IMR-90 (cell line): ENCODE measurements at regions not wholly inside any gene's neighbourhood (a gene's known extent, or its start where the extent isn't known, plus 50 kb on each side); places are given as distances from the start of the nearest gene placed in this dataset.

ENCODE experiments used
- ATAC-seq: fragments of 200-7000 bp; cut with Tn5 transposase; 2 replicates; pipeline ENCODE4 v1.9.1; 2020; ENCODE audit warnings: low read depth, mild to moderate bottlenecking, moderate library complexity
- BruUV-seq: library from RNA; stranded (reverse); fragments of 400-500 nt; replicated peaks from 2 replicates; lab custom pipeline; 2021; lab: Mats Ljungman, UMichigan
- CTCF ChIA-PET: fragments of 300-600 bp; formaldehyde crosslinking; extraction: SDS; loops from one replicate; lab custom pipeline; 2021; ENCODE audit warnings: antibody characterized with exemption; lab: Yijun Ruan, JAX
- POLR2A ChIA-PET: fragments of 300-600 bp; sonication (Branson Sonifier 250); formaldehyde crosslinking; loops from one replicate; lab custom pipeline; 2022; ENCODE audit warnings: antibody characterized with exemption; ENCODE audit not compliant: unreplicated experiment; lab: Charles Lee
- DNase-seq: peaks from one replicate; pipeline ENCODE4 v3.0.0; 2013
- H2AFZ ChIP-seq: replicated peaks from 2 replicates; pipeline ENCODE3; 2013; ENCODE audit warnings: low read length, mild to moderate bottlenecking; ENCODE audit not compliant: poor library complexity
- H2AK5ac ChIP-seq: 2 replicates; pipeline ENCODE4 v1.6.1; 2013; ENCODE audit warnings: low read depth, low read length, inconsistent platforms
- H2AK9ac ChIP-seq: replicated peaks from 2 replicates; pipeline ENCODE3; 2013; ENCODE audit warnings: mild to moderate bottlenecking, low read depth, low read length, moderate library complexity; ENCODE audit not compliant: poor library complexity
- H2BK120ac ChIP-seq: 2 replicates; pipeline ENCODE4 v1.6.1; 2013; ENCODE audit warnings: low read depth, low read length, inconsistent platforms
- H2BK15ac ChIP-seq: 3 replicates; pipeline ENCODE4 v1.6.1; 2013; ENCODE audit warnings: low read depth, low read length, inconsistent platforms
- H2BK20ac ChIP-seq: 2 replicates; pipeline ENCODE4 v1.6.1; 2013; ENCODE audit warnings: low read depth, mild to moderate bottlenecking, inconsistent platforms, low read length, moderate library complexity
- H2BK5ac ChIP-seq: 2 replicates; pipeline ENCODE4 v1.6.1; 2013; ENCODE audit warnings: mild to moderate bottlenecking, low read depth, low read length, inconsistent platforms; ENCODE audit not compliant: poor library complexity, severe bottlenecking
- H3K14ac ChIP-seq: replicated peaks from 2 replicates; pipeline ENCODE4 v1.6.1; 2013; ENCODE audit warnings: low read depth, low read length, inconsistent platforms
- H3K18ac ChIP-seq: 2 replicates; pipeline ENCODE4 v1.6.1; 2013; ENCODE audit warnings: low read depth, low read length, control low read depth
- H3K23ac ChIP-seq: 2 replicates; pipeline ENCODE4 v1.6.1; 2013; ENCODE audit warnings: low read depth, low read length, inconsistent platforms
- H3K27ac ChIP-seq: 2 replicates; pipeline ENCODE4 v1.5.1; 2013; ENCODE audit warnings: mild to moderate bottlenecking, control low read depth, low read length; ENCODE audit not compliant: insufficient read depth
- H3K27me3 ChIP-seq: 2 replicates; pipeline ENCODE4 v1.6.1; 2013; ENCODE audit warnings: low read length; ENCODE audit not compliant: control insufficient read depth, insufficient read depth
- H3K36me3 ChIP-seq: 2 replicates; pipeline ENCODE4 v1.6.1; 2013; ENCODE audit warnings: low read length, mixed read lengths; ENCODE audit not compliant: control insufficient read depth, insufficient read depth
- H3K4ac ChIP-seq: 2 replicates; pipeline ENCODE4 v1.6.1; 2013; ENCODE audit warnings: low read depth, low read length, inconsistent platforms
- H3K4me1 ChIP-seq: 2 replicates; pipeline ENCODE4 v1.6.1; 2013; ENCODE audit warnings: low read length, mixed read lengths; ENCODE audit not compliant: control insufficient read depth, insufficient read depth
- H3K4me2 ChIP-seq: 2 replicates; pipeline ENCODE4 v1.6.1; 2013; ENCODE audit warnings: low read depth, mild to moderate bottlenecking, control low read depth, low read length, moderate library complexity
- H3K4me3 ChIP-seq: 2 replicates; pipeline ENCODE4 v1.5.1; 2013; ENCODE audit warnings: low read depth, mild to moderate bottlenecking, control low read depth, low read length, moderate library complexity; ENCODE audit not compliant: insufficient read depth
- H3K56ac ChIP-seq: 2 replicates; pipeline ENCODE4 v1.6.1; 2013; ENCODE audit warnings: low read length, inconsistent platforms; ENCODE audit not compliant: insufficient read depth; ENCODE audit errors: extremely low read depth
- H3K79me1 ChIP-seq, 2 experiments: 2 replicates each; pipeline ENCODE4 v1.6.1; 2013; ENCODE audit warnings: low read length in 2 of 2, inconsistent platforms in 1 of 2, low read depth in 1 of 2
- H3K9ac ChIP-seq: 2 replicates; pipeline ENCODE4 v1.6.1; 2013; ENCODE audit warnings: low read depth, low read length, control low read depth
- H3K9me1 ChIP-seq: 2 replicates; pipeline ENCODE4 v1.6.1; 2013; ENCODE audit warnings: low read length, inconsistent platforms; ENCODE audit not compliant: insufficient read depth
- H3K9me3 ChIP-seq: 2 replicates; pipeline ENCODE4 v1.6.1; 2013; ENCODE audit warnings: low read length; ENCODE audit not compliant: control insufficient read depth, insufficient read depth
- H4K20me1 ChIP-seq: 2 replicates; pipeline ENCODE4 v1.6.1; 2013; ENCODE audit warnings: low read length, inconsistent platforms; ENCODE audit not compliant: insufficient read depth
- H4K5ac ChIP-seq: 2 replicates; pipeline ENCODE4 v1.6.1; 2013; ENCODE audit warnings: mild to moderate bottlenecking, low read depth, low read length, control low read depth
- H4K8ac ChIP-seq, 2 experiments: 2 replicates each; pipeline ENCODE4 v1.6.1; 2013; ENCODE audit warnings: low read depth in 2 of 2, low read length in 2 of 2, control low read depth in 1 of 2, inconsistent platforms in 1 of 2
- H4K91ac ChIP-seq: 2 replicates; pipeline ENCODE4 v1.6.1; 2013; ENCODE audit warnings: low read depth, low read length, inconsistent platforms; ENCODE audit not compliant: insufficient read depth
- BHLHE40 ChIP-seq: fragments of 150-350 bp; IDR thresholded peaks from 2 replicates; pipeline ENCODE4 v1.6.1; 2016; ENCODE audit warnings: mild to moderate bottlenecking, low read depth, low read length
- CEBPB ChIP-seq: IDR thresholded peaks from 2 replicates; pipeline ENCODE4 v1.6.1; 2012; ENCODE audit warnings: low read depth, low read length, improper control_type of control experiment
- CHD1 ChIP-seq: IDR thresholded peaks from 2 replicates; pipeline ENCODE4 v1.6.1; 2012; ENCODE audit warnings: low read depth, low read length, improper control_type of control experiment
- CTCF ChIP-seq: conservative IDR thresholded peaks from 2 replicates; pipeline ENCODE4 v1.5.1; 2012; ENCODE audit warnings: mild to moderate bottlenecking, low read depth, low read length, improper control_type of control experiment
- ELK1 ChIP-seq: fragments of 150-350 bp; IDR thresholded peaks from 2 replicates; pipeline ENCODE4 v1.6.1; 2016; ENCODE audit warnings: low read depth, mild to moderate bottlenecking, low read length, moderate library complexity, borderline replicate concordance
- FOS ChIP-seq: fragments of 150-350 bp; IDR thresholded peaks from 2 replicates; pipeline ENCODE4 v1.6.1; 2016; ENCODE audit warnings: low read depth, low read length
- MAFK ChIP-seq: IDR thresholded peaks from 2 replicates; pipeline ENCODE4 v1.6.1; 2012; ENCODE audit warnings: low read depth, low read length, improper control_type of control experiment
- MAZ ChIP-seq: IDR thresholded peaks from 2 replicates; pipeline ENCODE4 v1.6.1; 2012; ENCODE audit warnings: low read depth, mild to moderate bottlenecking, low read length, improper control_type of control experiment, moderate library complexity, borderline replicate concordance
- MXI1 ChIP-seq: IDR thresholded peaks from 2 replicates; pipeline ENCODE4 v1.6.1; 2012; ENCODE audit warnings: low read depth, mild to moderate bottlenecking, low read length, moderate library complexity, borderline replicate concordance
- NFE2L2 ChIP-seq: fragments of 150-350 bp; IDR thresholded peaks from 2 replicates; pipeline ENCODE4 v1.6.1; 2016; ENCODE audit warnings: low read depth, mild to moderate bottlenecking, low read length
- POLR2A ChIP-seq: IDR thresholded peaks from 2 replicates; pipeline ENCODE4 v1.6.1; 2012; ENCODE audit warnings: mild to moderate bottlenecking, low read depth, low read length
- RAD21 ChIP-seq: IDR thresholded peaks from 2 replicates; pipeline ENCODE4 v1.6.1; 2012; ENCODE audit warnings: low read length, improper control_type of control experiment
- RCOR1 ChIP-seq: IDR thresholded peaks from 2 replicates; pipeline ENCODE4 v1.6.1; 2012; ENCODE audit warnings: mild to moderate bottlenecking, low read length, improper control_type of control experiment; ENCODE audit not compliant: insufficient replicate concordance
- RFX5 ChIP-seq: IDR thresholded peaks from 2 replicates; pipeline ENCODE4 v1.8.0; 2012; ENCODE audit warnings: low read depth, mild to moderate bottlenecking, low read length, moderate library complexity
- SMC3 ChIP-seq: fragments of 150-350 bp; IDR thresholded peaks from 2 replicates; pipeline ENCODE4 v1.6.1; 2016; ENCODE audit warnings: low read depth, mild to moderate bottlenecking, antibody characterized with exemption, low read length, moderate library complexity
- WGBS, 2 experiments: methylation state at CpG; one replicate each; pipeline versions ENCODE4 v1.1.5 to v1.1.7; 2013; ENCODE audit warnings: missing lambda C conversion rate in 2 of 2; ENCODE audit not compliant: insufficient read length in 1 of 2; ENCODE audit errors: extremely low coverage in 2 of 2; 5-methylcytosine and 5-hydroxymethylcytosine counted together
- dilution Hi-C: fragments of 300-500 bp; cut with HindIII; formaldehyde crosslinking; loops from one replicate; pipeline ENCODE4 v1.14.3; 2018; ENCODE audit warnings: low sequenced_read_pairs; ENCODE audit not compliant: unreplicated experiment
- in situ Hi-C: fragments of 300-500 bp; cut with MboI; formaldehyde crosslinking; loops from 3 replicates; pipeline ENCODE4 v1.14.3; 2019; ENCODE audit warnings: low sequenced_read_pairs, inconsistent platforms, mixed read lengths
- intact Hi-C: fragments of 100-400 bp; cut with micrococcal nuclease; formaldehyde crosslinking; loops from 2 replicates; pipeline ENCODE4 v1.10.0; 2022
- TF ChIP-seq, protein P1 (sequence below): fragments of 150-350 bp; IDR thresholded peaks from 2 replicates; pipeline ENCODE4 v1.6.1; 2017; ENCODE audit warnings: mild to moderate bottlenecking, antibody characterized with exemption, low read length, low read depth

DNA sequence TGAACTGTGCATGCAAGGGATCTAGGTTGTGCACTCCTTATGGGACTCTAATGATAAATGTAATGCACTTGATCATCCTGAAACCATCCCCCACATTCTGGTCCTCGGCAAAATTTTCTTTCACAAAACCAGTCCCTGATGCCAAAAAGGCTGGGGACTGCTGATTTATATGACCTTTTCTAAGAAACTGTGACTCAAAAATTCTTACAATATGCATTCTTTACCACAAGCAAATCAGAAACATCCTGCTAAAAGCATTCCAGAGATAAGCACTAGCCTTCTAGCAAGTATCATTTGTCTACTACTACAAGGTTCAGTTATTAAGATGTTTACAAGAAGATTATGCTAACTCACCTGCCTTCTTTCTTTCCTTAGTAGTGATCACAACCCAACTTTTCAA is 166.5 kb upstream of the PCDH7 start:
- Histone ChIP-seq H4K8ac (no peak overlapping the region), H3K27me3 (no peaks in the 10 kb centered on the region), H2BK20ac (no peak overlapping the region), H3K14ac (no peak overlapping the region), H3K23ac (no peak overlapping the region), H3K4me1 (no peaks in the 10 kb centered on the region), H3K4me3 (no peak overlapping the region), H3K56ac (no peak overlapping the region), H3K79me1 (no peaks in the 10 kb centered on the region), H3K9me3 (no peaks in the 10 kb centered on the region), H3K9me1 (no peaks in the 10 kb centered on the region), H3K4ac (no peak overlapping the region), H2BK15ac (no peak overlapping the region), H3K4me2 (no peak overlapping the region), H4K20me1 (no peaks in the 10 kb centered on the region), H4K91ac (no peak overlapping the region), H3K9ac (no peak overlapping the region), H2BK5ac (no peak overlapping the region), H2AK9ac (no peak overlapping the region), H2AK5ac (no peak overlapping the region), H3K27ac (no peak overlapping the region), H3K18ac (no peak overlapping the region), H4K5ac (no peak overlapping the region), H3K36me3 (no peaks in the 10 kb centered on the region), H2BK120ac (no peak overlapping the region), H2AFZ (no peak overlapping the region)
- TF ChIP-seq ELK1, result no peak
- no peak for TF ChIP-seq RCOR1
- no peak for TF ChIP-seq POLR2A
- no peak for TF ChIP-seq MXI1
- TF ChIP-seq FOS, result no peak
- no peak for TF ChIP-seq RAD21
- no peak for TF ChIP-seq CTCF
- no peak for TF ChIP-seq MAZ
- no peak for TF ChIP-seq NFE2L2
- TF ChIP-seq, protein P1, sequence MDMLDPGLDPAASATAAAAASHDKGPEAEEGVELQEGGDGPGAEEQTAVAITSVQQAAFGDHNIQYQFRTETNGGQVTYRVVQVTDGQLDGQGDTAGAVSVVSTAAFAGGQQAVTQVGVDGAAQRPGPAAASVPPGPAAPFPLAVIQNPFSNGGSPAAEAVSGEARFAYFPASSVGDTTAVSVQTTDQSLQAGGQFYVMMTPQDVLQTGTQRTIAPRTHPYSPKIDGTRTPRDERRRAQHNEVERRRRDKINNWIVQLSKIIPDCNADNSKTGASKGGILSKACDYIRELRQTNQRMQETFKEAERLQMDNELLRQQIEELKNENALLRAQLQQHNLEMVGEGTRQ, result no peak
- no peak for TF ChIP-seq SMC3
- TF ChIP-seq CHD1, result no peak
- TF ChIP-seq MAFK, result no peak
- no peak for TF ChIP-seq BHLHE40
- TF ChIP-seq RFX5, result no peak
- no peak for TF ChIP-seq CEBPB
- in situ Hi-C loops (no loop called here), intact Hi-C loops (no loop called here), dilution Hi-C loops (no loop called here)
- BruUV-seq, result no TSS peak
- ChIA-PET CTCF (no interaction called here), POLR2A (no interaction called here)
- no peak for ATAC-seq
- WGBS, 2 experiments, result no CpG with 5 or more reads among the region's 1 CpG
- peak; percentile 0 for DNase-seq
